ENCODE measurements at regions not wholly inside any gene's neighbourhood (a gene's known extent, or its start where the extent isn't known, plus 50 kb on each side); places are given as distances from the start of the nearest gene placed in this dataset.

DNA sequence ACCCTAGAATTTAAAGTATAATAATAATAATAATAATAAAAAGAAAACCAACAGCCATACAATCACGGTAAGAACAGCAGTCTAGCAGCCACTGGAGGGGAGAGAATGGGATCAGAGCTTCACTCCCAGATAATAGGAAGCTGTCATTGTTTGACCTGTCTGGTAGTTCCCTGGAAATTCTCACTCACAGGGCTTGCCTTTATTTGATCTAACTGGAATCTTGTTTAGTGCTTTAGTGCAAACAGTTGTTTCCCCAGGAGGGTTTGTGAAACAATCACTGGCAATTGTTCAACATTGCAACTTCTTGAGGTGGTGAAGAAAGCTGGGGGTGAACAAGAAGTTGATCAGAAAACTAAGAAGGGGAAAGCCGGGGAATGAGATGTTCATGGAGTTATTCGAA lies 68.7 kb upstream of the PTCSC3 start:
- in situ Hi-C loops (cut with HindIII; ENCODE audit: low pct_unique_long_range_greater_than_20kb, low sequenced_read_pairs) = no loop called here
- no peak for DNase-seq (ENCODE audit: low read depth, low spot score)

DNA sequence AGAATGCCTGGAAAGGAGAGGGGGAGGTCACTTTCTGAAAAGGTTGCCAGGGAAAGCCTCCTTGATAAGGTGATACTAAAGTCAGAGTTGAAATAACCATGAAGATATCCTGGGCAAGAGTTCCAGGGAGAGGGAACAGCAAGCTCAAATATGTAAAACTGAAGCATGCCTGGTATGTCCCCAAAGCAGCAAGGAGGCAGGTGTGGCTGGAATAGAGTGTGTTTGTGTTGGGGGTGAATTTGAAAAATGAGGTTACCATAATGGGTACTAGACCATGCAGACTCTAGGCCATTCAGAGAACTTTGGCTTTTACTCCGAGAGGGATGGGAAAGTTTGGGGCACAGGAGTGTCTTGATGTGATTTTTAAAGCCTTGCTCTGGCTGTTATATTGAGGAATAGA lies 66.7 kb upstream of the PTCSC3 start:
- no peak for DNase-seq (ENCODE audit: low read depth, low spot score)
- in situ Hi-C loops (cut with HindIII; ENCODE audit: low pct_unique_long_range_greater_than_20kb, low sequenced_read_pairs) = no loop called here

DNA sequence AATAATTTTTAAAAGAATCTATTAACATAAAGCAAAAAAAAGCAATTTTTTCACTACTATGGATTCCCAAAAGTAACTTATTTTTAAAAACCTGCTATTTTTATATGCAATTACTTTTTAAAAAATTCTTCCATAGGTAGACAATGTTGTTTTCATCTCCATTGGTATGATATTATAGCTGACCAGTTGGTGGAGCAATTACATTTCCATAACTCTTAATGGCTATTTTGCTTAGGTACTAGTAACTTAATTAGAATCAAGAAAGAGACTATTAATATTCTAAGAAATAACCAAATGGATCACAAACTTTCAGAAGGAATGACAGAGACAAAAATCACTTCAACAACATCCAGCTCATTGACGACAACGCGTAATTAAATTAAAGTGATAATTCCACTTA lies 64.7 kb upstream of the PTCSC3 start:
- in situ Hi-C loops (cut with HindIII; ENCODE audit: low pct_unique_long_range_greater_than_20kb, low sequenced_read_pairs) = no loop called here
- peak; percentile 15 for DNase-seq (ENCODE audit: low read depth, low spot score)

DNA sequence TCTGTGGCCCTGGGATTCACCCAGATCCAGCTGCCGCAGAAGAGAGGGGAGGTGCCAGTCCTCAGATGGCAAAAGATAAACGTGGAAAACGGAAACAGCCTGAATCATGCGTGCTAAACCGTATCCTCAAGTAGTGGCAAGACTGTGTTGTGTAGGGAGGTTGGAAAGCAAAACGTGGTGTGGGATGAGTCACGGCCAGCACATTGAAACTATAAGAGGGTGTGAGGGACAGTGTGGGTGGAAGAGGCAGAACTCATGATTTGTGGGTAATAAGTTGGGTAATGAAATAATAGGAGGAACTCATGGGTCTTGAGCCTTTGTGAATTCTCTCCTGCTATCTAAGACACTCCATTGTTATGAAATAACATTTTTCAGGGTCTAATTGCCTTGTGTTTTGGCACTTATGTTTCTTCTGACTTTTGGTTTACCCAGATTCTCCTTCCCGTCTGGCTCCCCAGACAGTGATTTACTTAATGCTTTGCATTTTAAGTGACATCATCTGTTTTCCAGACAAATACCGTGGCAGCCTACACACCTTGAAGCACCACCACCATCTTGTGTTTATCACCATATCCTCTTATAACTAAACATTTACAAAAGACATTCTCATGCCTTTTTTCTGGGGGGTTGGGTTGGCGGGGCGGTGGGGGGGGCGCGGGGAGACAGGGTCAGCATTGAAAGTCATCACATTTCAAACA lies 62.3 kb upstream of the PTCSC3 start:
- in situ Hi-C loops (cut with HindIII; ENCODE audit: low pct_unique_long_range_greater_than_20kb, low sequenced_read_pairs) = no loop called here
- peak; percentile 44 for DNase-seq (ENCODE audit: low read depth, low spot score)

DNA sequence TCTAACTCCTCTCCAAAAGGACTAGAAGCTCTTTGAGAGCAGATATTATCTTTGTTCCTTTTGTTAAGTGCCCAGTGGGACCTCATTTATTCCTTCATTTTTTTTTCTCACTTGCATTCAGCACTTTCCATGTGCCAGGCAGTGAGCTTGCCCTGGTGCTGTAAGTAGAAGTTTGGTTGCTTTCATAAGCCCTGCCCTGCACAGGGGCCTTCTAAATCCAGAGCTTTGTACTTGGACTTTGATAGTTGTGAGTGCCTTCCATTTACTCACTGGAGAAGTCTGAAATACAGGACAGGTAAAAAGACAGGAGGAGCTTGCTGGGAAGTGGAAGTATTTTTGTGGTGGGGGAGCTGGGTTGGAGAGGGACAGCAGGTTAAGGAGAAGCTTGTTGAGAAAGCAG lies 56.7 kb upstream of the PTCSC3 start:
- in situ Hi-C loops (cut with HindIII; ENCODE audit: low pct_unique_long_range_greater_than_20kb, low sequenced_read_pairs) = no loop called here
- no peak for DNase-seq (ENCODE audit: low read depth, low spot score)

DNA sequence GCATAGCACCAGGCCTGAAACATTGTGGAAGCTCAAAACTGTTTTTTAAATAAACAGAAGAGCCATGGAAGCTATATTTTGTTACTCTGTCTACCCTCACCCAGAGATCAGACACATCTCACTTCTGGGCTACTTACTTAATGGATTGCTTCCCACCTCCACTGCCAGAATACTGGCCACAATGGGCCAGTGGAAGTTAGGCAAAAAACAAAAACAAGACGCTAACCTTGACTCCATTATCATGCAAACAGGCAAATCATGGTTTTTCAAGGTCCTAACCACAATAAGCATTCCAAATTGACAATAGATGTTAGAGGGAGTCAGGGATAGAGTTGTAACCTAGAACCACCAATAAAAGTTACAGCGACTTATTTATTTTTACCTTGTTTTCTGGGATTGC lies 52.7 kb upstream of the PTCSC3 start:
- in situ Hi-C loops (cut with HindIII; ENCODE audit: low pct_unique_long_range_greater_than_20kb, low sequenced_read_pairs) = no loop called here

DNA sequence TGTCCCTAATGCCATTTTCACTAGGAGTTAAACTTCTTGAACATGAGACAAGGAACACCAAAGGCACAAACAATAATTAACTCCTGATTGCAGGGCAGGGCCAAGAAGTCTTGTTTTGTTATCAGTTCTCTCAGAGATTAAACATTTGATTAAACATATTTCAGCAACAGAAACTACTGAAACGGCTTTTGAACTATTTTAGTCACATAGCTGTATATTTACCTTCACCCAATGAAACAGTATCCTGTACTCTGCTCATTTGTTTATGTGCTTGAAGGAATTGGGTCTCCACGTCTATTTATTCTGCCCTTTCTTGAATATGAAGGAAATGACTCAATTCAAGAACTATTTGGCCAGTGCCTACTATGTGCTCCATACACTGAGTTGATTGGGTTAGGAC lies 51.3 kb upstream of the PTCSC3 start:
- in situ Hi-C loops (cut with HindIII; ENCODE audit: low pct_unique_long_range_greater_than_20kb, low sequenced_read_pairs) = no loop called here
- no peak for DNase-seq (ENCODE audit: low read depth, low spot score)

More for the DNA sequence above, 52.7 kb upstream of the PTCSC3 start:
- DNase-seq (ENCODE audit: low read depth, low spot score) = no peak

DNA sequence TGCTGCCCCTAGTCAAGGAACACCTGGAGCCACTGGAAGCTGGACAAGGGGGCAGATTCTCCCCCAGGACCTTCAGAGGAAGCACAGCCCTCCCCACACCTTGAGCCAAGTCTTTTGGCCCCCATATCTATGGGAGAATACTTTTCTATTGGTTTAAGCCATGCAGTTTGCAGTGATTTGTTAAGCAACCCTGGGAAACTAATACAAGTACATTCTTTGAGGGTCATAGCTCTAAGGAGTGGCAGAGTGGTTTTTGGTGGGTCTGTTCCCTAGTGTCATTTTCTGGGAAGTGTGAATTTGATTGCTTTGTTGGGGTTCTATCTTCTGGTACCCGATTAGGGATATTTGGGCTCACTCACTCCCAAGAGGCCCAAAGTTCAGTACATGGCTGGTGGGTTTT lies 50.8 kb upstream of the PTCSC3 start:
- in situ Hi-C loops (cut with HindIII; ENCODE audit: low pct_unique_long_range_greater_than_20kb, low sequenced_read_pairs) = no loop called here

More for the DNA sequence above, 50.8 kb upstream of the PTCSC3 start:
- no peak for DNase-seq (ENCODE audit: low read depth, low spot score)

Small RNAs in the stretch of these regions (small RNA-seq; reads per million reads assigned to genes)
- 0 reads per million in 2 experiments for gene RN7SKP21

All from SK-MEL-5 (cell line).